Bronchial epithelial cell (primary cell): ENCODE measurements at regions not wholly inside any gene's neighbourhood (a gene's known extent, or its start where the extent isn't known, plus 50 kb on each side); places are given as distances from the start of the nearest gene placed in this dataset.

Source experiments
- DNase-seq: peaks from one replicate; pipeline ENCODE4 v3.0.0-alpha.2; 2010; ENCODE audit warnings: low read depth
- FAIRE-seq: peaks from 2 replicates; lab custom pipeline; 2011; peaks lifted over from hg19 to GRCh38; lab: Jason Lieb, UNC
- H3K27me3 ChIP-seq: 2 replicates; pipeline ENCODE4 v1.5.1; 2011; ENCODE audit warnings: low read length; ENCODE audit not compliant: control insufficient read depth, insufficient read depth
- H3K36me3 ChIP-seq: 2 replicates; pipeline ENCODE4 v1.5.1; 2011; ENCODE audit warnings: low read length; ENCODE audit not compliant: control insufficient read depth, insufficient read depth
- H3K4me3 ChIP-seq: 2 replicates; pipeline ENCODE4 v1.5.1; 2011; ENCODE audit warnings: mild to moderate bottlenecking, low read depth, low read length, control low read depth
- CTCF ChIP-seq: IDR thresholded peaks from 2 replicates; pipeline ENCODE4 v1.5.1; 2011; ENCODE audit warnings: mild to moderate bottlenecking, moderate library complexity, low read length, control low read depth, inconsistent platforms; ENCODE audit not compliant: insufficient read depth, severe bottlenecking

GRCh38 chr2:12890481-12890991 is 173.8 kb downstream of the TRIB2 start:
- Histone ChIP-seq H3K27me3 (no peaks in the 10 kb centered on the region), H3K36me3 (no peaks in the 10 kb centered on the region), H3K4me3 (no peak overlapping the region)
- DNase-seq (no peak), FAIRE-seq (no peak)
- TF ChIP-seq CTCF, result no peak

- Histone ChIP-seq H3K36me3 (no peaks in the 10 kb centered on the region), H3K4me3 (no peak overlapping the region), H3K27me3 (no peaks in the 10 kb centered on the region)
- FAIRE-seq (no peak), DNase-seq (no peak)
- no peak for TF ChIP-seq CTCF
These were observed 178.3 kb downstream of the TRIB2 start for GRCh38 chr2:12895017-12895416.

GRCh38 chr2:12896318-12896982 is 179.7 kb downstream of the TRIB2 start:
- TF ChIP-seq CTCF, result no peak
- no peaks in the 10 kb centered on the region for H3K36me3 ChIP-seq
- FAIRE-seq (no peak), DNase-seq (no peak)
- no peak overlapping the region for H3K4me3 ChIP-seq
- H3K27me3 ChIP-seq, result no peaks in the 10 kb centered on the region

GRCh38 chr2:12897181-12897580 is 180.4 kb downstream of the TRIB2 start:
- no peak overlapping the region for H3K4me3 ChIP-seq
- H3K27me3 ChIP-seq, result no peaks in the 10 kb centered on the region
- DNase-seq, result no peak
- H3K36me3 ChIP-seq, result no peaks in the 10 kb centered on the region
- FAIRE-seq, result no peak
- no peak for TF ChIP-seq CTCF

GRCh38 chr2:12903272-12903671 is 186.5 kb downstream of the TRIB2 start:
- TF ChIP-seq CTCF, result no peak
- no peak for FAIRE-seq
- H3K36me3 ChIP-seq, result no peaks in the 10 kb centered on the region

GRCh38 chr2:12910431-12910830 is 193.7 kb downstream of the TRIB2 start:
- no peaks in the 10 kb centered on the region for H3K27me3 ChIP-seq
- no peak overlapping the region for H3K4me3 ChIP-seq
- no peak for DNase-seq
- H3K36me3 ChIP-seq, result no peaks in the 10 kb centered on the region
- FAIRE-seq, result no peak
- TF ChIP-seq CTCF, result no peak

More at GRCh38 chr2:12903272-12903671, 186.5 kb downstream of the TRIB2 start:
- DNase-seq, result no peak
- H3K4me3 ChIP-seq, result no peak overlapping the region
- H3K27me3 ChIP-seq, result no peaks in the 10 kb centered on the region
